Breast epithelium (tissue), 4 donors: ENCODE measurements at regions not wholly inside any gene's neighbourhood (a gene's known extent, or its start where the extent isn't known, plus 50 kb on each side); places are given as distances from the start of the nearest gene placed in this dataset.

ENCODE experiments used
- DNase-seq, 2 donors: peaks; one replicate each; pipeline ENCODE4 v3.0.0-alpha.2; 2019; ENCODE audit warnings: low spot score in 2 of 2
- H3K27ac ChIP-seq, 2 donors: fragments of 200-600 bp; sonication (generic) in 1 of 2; one replicate each; pipeline ENCODE4 v1.5.1; 2016 to 2019; ENCODE audit warnings: mild to moderate bottlenecking in 1 of 2
- H3K27me3 ChIP-seq, 2 donors: fragments of 200-600 bp; sonication (generic) in 1 of 2; one replicate each; pipeline versions ENCODE4 v1.5.1 to v1.6.0; 2017 to 2019; ENCODE audit warnings: control low read depth in 1 of 2, mild to moderate bottlenecking in 1 of 2
- H3K36me3 ChIP-seq: fragments of 200-600 bp; one replicate; pipeline ENCODE4 v1.5.1; 2019
- H3K4me1 ChIP-seq, 2 donors: fragments of 200-600 bp; sonication (generic); one replicate each; pipeline ENCODE4 v1.5.1; 2016 to 2019; ENCODE audit warnings: control low read depth in 1 of 2
- H3K4me3 ChIP-seq, 3 donors: fragments of 200-600 bp; sonication (generic); 1 replicate in 2 of 3; 2 replicates in 1 of 3; pipeline ENCODE4 v1.5.1; 2016 to 2019; ENCODE audit warnings: mild to moderate bottlenecking in 3 of 3, moderate library complexity in 2 of 3
- H3K9me3 ChIP-seq, 2 donors: fragments of 200-600 bp; sonication (generic) in 1 of 2; one replicate each; pipeline ENCODE4 v1.5.1; 2016 to 2019; ENCODE audit warnings: control low read depth in 1 of 2
- CTCF ChIP-seq, 3 donors: fragments of 450-650 bp; IDR thresholded peaks; one replicate each; pipeline ENCODE4 v1.5.1; 2016 to 2017; ENCODE audit warnings: antibody characterized with exemption in 3 of 3, mild to moderate bottlenecking in 3 of 3, moderate library complexity in 3 of 3
- POLR2A ChIP-seq: fragments of 450-650 bp; IDR thresholded peaks from one replicate; pipeline ENCODE4 v1.6.1; 2016; ENCODE audit warnings: antibody characterized with exemption, mild to moderate bottlenecking, moderate library complexity
- POLR2AphosphoS5 ChIP-seq, 3 donors: sonication (generic); formaldehyde crosslinking; IDR thresholded peaks; one replicate each; pipeline ENCODE4 v1.6.1; 2017; ENCODE audit warnings: antibody characterized with exemption in 3 of 3
- intact Hi-C: fragments of 100-400 bp; cut with DNase I; formaldehyde crosslinking; loops from one replicate; pipeline ENCODE4 v1.15.1; 2023; ENCODE audit warnings: low total_unique reads

- DNase-seq = no peak
- TF ChIP-seq CTCF (IDR thresholded peaks at IDR 0.05) (no peak), POLR2A (no peak), POLR2AphosphoS5 (IDR thresholded peaks at IDR 0.05) (no peak)
- H3K36me3 ChIP-seq = no peaks in the 10 kb centered on the region
- no peaks in the 10 kb centered on the region for H3K9me3 ChIP-seq
- no peaks in the 10 kb centered on the region for H3K27me3 ChIP-seq
- no peak overlapping the region for H3K4me3 ChIP-seq
- H3K4me1 ChIP-seq = no peaks in the 10 kb centered on the region
- no peak overlapping the region for H3K27ac ChIP-seq
- intact Hi-C loops = no loop called here
These were observed 632.5 kb downstream of the SLCO4C1 start for GRCh38 chr5:101663543-101663942.

- no peak for TF ChIP-seq CTCF (IDR thresholded peaks at IDR 0.05)
- no peak for DNase-seq
- H3K36me3 ChIP-seq = no peaks in the 10 kb centered on the region
- intact Hi-C loops = no loop called here
- H3K4me3 ChIP-seq = no peak overlapping the region
- H3K27ac ChIP-seq = no peak overlapping the region
- H3K9me3 ChIP-seq = no peaks in the 10 kb centered on the region
- H3K4me1 ChIP-seq = no peaks in the 10 kb centered on the region
- no peaks in the 10 kb centered on the region for H3K27me3 ChIP-seq
These were observed 633.8 kb downstream of the SLCO4C1 start for GRCh38 chr5:101662263-101662662.

GRCh38 chr5:101658433-101658832 is 637.7 kb downstream of the SLCO4C1 start:
- intact Hi-C loops = no loop called here
- no peaks in the 10 kb centered on the region for H3K36me3 ChIP-seq
- DNase-seq = no peak
- no peaks in the 10 kb centered on the region for H3K9me3 ChIP-seq
- no peak overlapping the region for H3K4me3 ChIP-seq
- H3K27ac ChIP-seq = no peak overlapping the region
- H3K4me1 ChIP-seq = no peaks in the 10 kb centered on the region
- TF ChIP-seq CTCF (IDR thresholded peaks at IDR 0.05) (no peak), POLR2A (no peak), POLR2AphosphoS5 (IDR thresholded peaks at IDR 0.05) (no peak)
- H3K27me3 ChIP-seq = no peaks in the 10 kb centered on the region

- no peak for DNase-seq
- H3K4me1 ChIP-seq = no peaks in the 10 kb centered on the region
- intact Hi-C loops = no loop called here
These were observed 642.1 kb downstream of the SLCO4C1 start for GRCh38 chr5:101653996-101654395.

GRCh38 chr5:101647861-101648260 is 648.2 kb downstream of the SLCO4C1 start:
- TF ChIP-seq CTCF (IDR thresholded peaks at IDR 0.05) (no peak), POLR2A (no peak), POLR2AphosphoS5 (IDR thresholded peaks at IDR 0.05) (no peak)
- H3K4me1 ChIP-seq = no peaks in the 10 kb centered on the region
- no peak overlapping the region for H3K27ac ChIP-seq
- no peaks in the 10 kb centered on the region for H3K27me3 ChIP-seq
- no peaks in the 10 kb centered on the region for H3K9me3 ChIP-seq
- H3K4me3 ChIP-seq = no peak overlapping the region
- no peaks in the 10 kb centered on the region for H3K36me3 ChIP-seq
- no peak for DNase-seq
- intact Hi-C loops = no loop called here

More at GRCh38 chr5:101653996-101654395, 642.1 kb downstream of the SLCO4C1 start:
- TF ChIP-seq CTCF (IDR thresholded peaks at IDR 0.05) = no peak
- TF ChIP-seq POLR2AphosphoS5 (IDR thresholded peaks at IDR 0.05) = no peak
- no peak for TF ChIP-seq POLR2A
- no peaks in the 10 kb centered on the region for H3K27me3 ChIP-seq
- H3K4me3 ChIP-seq = no peak overlapping the region
- H3K36me3 ChIP-seq = no peaks in the 10 kb centered on the region
- H3K9me3 ChIP-seq = no peaks in the 10 kb centered on the region
- H3K27ac ChIP-seq = no peak overlapping the region
